GM12865 (cell line): ENCODE measurements at regions not wholly inside any gene's neighbourhood (a gene's known extent, or its start where the extent isn't known, plus 50 kb on each side); places are given as distances from the start of the nearest gene placed in this dataset.
A peak's percentile ranks its signal among the peaks of the same experiment; 100 is the strongest.

ENCODE experiments used
- DNase-seq: peaks from one replicate; pipeline ENCODE4 v3.0.0; 2010; ENCODE audit warnings: low read depth
- H3K4me3 ChIP-seq: 2 replicates; pipeline ENCODE4 v1.5.1; 2011; ENCODE audit warnings: mild to moderate bottlenecking, low read depth, low read length, control low read depth
- CTCF ChIP-seq: IDR thresholded peaks from 2 replicates; pipeline ENCODE4 v1.5.1; 2011; ENCODE audit warnings: low read length, control low read depth, low read depth, inconsistent platforms; ENCODE audit not compliant: insufficient read depth; ENCODE audit errors: missing control alignments

- peak overlapping the region; percentile 28; the same call in 1 of the 2 replicates for H3K4me3 ChIP-seq
- peak; percentile 81 for TF ChIP-seq CTCF
- peak; percentile 75 for DNase-seq
Measured at GRCh38 chr10:114879541-114880158, 58.1 kb downstream of the FHIP2A start.

- no peak for DNase-seq
- no peak overlapping the region for H3K4me3 ChIP-seq
- no peak for TF ChIP-seq CTCF
Measured at GRCh38 chr10:114881417-114881816, 56.6 kb upstream of the TRUB1 start.

GRCh38 chr10:114881901-114882300, 56.1 kb upstream of the TRUB1 start:
- TF ChIP-seq CTCF: no peak
- DNase-seq: no peak
- H3K4me3 ChIP-seq: no peak overlapping the region

GRCh38 chr10:114885443-114885842, 52.6 kb upstream of the TRUB1 start:
- TF ChIP-seq CTCF: no peak

More at GRCh38 chr10:114885443-114885842, 52.6 kb upstream of the TRUB1 start:
- no peak for DNase-seq
- H3K4me3 ChIP-seq: no peak overlapping the region
